Tibial nerve (tissue), 4 donors: ENCODE measurements at regions not wholly inside any gene's neighbourhood (a gene's known extent, or its start where the extent isn't known, plus 50 kb on each side); places are given as distances from the start of the nearest gene placed in this dataset.

Experiments used
- DNase-seq, 2 donors: peaks; one replicate each; pipeline ENCODE4 v3.0.0-alpha.2; 2019; ENCODE audit warnings: low spot score in 2 of 2
- H3K27ac ChIP-seq, 4 donors: fragments of 200-600 bp; sonication (generic) in 3 of 4; one replicate each; pipeline ENCODE4 v1.5.1; 2017 to 2019; ENCODE audit warnings: mild to moderate bottlenecking in 1 of 4
- H3K27me3 ChIP-seq, 2 donors: fragments of 200-600 bp; sonication (generic) in 1 of 2; one replicate each; pipeline versions ENCODE4 v1.5.1 to v1.6.0; 2017 to 2019
- H3K36me3 ChIP-seq, 3 donors: fragments of 200-600 bp; sonication (generic); one replicate each; pipeline ENCODE4 v1.5.1; 2018 to 2019
- H3K4me1 ChIP-seq, 4 donors: fragments of 200-600 bp; sonication (generic) in 3 of 4; one replicate each; pipeline ENCODE4 v1.5.1; 2017 to 2019
- H3K4me3 ChIP-seq, 4 donors: fragments of 200-600 bp; sonication (generic) in 3 of 4; one replicate each; pipeline ENCODE4 v1.5.1; 2017 to 2019; ENCODE audit warnings: mild to moderate bottlenecking in 1 of 4, moderate library complexity in 1 of 4
- H3K9me3 ChIP-seq, 4 donors: fragments of 200-600 bp; sonication (generic) in 3 of 4; one replicate each; pipeline ENCODE4 v1.5.1; 2017 to 2019
- EP300 ChIP-seq, 2 donors: sonication (generic); formaldehyde crosslinking; IDR thresholded peaks; one replicate each; pipeline ENCODE4 v1.6.1; 2017; ENCODE audit warnings: antibody characterized with exemption in 2 of 2, mild to moderate bottlenecking in 1 of 2
- POLR2A ChIP-seq, 2 donors: fragments of 450-650 bp; IDR thresholded peaks; one replicate each; pipeline ENCODE4 v1.6.1; 2017; ENCODE audit warnings: antibody characterized with exemption in 2 of 2, mild to moderate bottlenecking in 2 of 2, moderate library complexity in 2 of 2
- WGBS, 2 donors: methylation state at CpG; one replicate each; pipeline ENCODE4 v1.1.5; 2018; 5-methylcytosine and 5-hydroxymethylcytosine counted together
- TF ChIP-seq, protein P1 (sequence below), 5 experiments: fragments of 200-600 bp in 3 of 5; fragments of 450-650 bp in 2 of 5; sonication (generic) in 3 of 5; IDR thresholded peaks; one replicate each; pipeline ENCODE4 v1.5.1; 2016 to 2019; ENCODE audit warnings: antibody characterized with exemption in 5 of 5, mild to moderate bottlenecking in 3 of 5, moderate library complexity in 2 of 5

DNA sequence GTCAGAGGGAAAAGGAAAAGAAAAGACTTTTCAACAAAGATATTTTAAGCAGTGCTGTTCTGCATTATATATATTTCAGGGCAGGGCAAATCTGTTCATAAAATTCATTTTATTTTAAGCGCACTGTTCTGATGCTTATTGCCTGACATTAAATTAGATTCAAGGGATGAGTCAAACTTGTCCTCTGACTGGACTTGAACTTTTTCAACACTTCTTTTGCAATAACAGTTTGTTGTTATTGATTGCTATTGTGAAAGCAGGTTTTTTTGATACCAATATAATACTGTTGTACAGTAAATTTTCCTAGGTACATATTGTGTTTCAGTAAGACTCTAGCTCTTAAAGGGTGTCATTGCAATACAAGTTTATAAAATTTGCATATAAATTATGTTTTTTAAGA lies 481.3 kb downstream of the NAF1 start:
- no peaks in the 10 kb centered on the region for H3K36me3 ChIP-seq
- no peak overlapping the region for H3K27ac ChIP-seq
- DNase-seq = no peak
- no peak overlapping the region for H3K4me3 ChIP-seq
- H3K9me3 ChIP-seq = no peaks in the 10 kb centered on the region
- H3K4me1 ChIP-seq = no peaks in the 10 kb centered on the region
- TF ChIP-seq POLR2A (IDR thresholded peaks at IDR 0.05) (no peak), EP300 (IDR thresholded peaks at IDR 0.05) (no peak)
- TF ChIP-seq, protein P1, sequence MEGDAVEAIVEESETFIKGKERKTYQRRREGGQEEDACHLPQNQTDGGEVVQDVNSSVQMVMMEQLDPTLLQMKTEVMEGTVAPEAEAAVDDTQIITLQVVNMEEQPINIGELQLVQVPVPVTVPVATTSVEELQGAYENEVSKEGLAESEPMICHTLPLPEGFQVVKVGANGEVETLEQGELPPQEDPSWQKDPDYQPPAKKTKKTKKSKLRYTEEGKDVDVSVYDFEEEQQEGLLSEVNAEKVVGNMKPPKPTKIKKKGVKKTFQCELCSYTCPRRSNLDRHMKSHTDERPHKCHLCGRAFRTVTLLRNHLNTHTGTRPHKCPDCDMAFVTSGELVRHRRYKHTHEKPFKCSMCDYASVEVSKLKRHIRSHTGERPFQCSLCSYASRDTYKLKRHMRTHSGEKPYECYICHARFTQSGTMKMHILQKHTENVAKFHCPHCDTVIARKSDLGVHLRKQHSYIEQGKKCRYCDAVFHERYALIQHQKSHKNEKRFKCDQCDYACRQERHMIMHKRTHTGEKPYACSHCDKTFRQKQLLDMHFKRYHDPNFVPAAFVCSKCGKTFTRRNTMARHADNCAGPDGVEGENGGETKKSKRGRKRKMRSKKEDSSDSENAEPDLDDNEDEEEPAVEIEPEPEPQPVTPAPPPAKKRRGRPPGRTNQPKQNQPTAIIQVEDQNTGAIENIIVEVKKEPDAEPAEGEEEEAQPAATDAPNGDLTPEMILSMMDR (IDR thresholded peaks at IDR 0.05) = no peak
- H3K27me3 ChIP-seq = no peaks in the 10 kb centered on the region
- WGBS, 2 donors = 95 to 100% methylated on average over 1 of the region's 1 CpG

DNA sequence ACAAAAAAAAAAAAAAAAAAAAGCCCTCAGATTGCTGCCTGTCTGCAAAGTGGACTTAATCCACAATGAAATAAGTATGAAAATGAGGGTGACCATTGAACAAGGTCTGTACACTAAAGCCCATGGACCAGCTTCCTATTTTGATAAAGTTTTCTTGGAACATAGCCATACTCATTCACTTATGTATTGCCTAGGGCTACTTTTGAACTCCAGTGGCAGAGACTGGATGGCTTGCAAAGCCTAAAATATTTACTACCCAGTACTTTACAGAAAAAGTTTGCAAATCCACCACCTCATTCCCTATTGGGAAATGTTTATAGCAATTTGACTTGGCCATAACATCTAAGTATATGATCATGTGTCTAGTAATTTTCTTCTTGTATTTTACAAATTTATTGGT lies 481.7 kb downstream of the NAF1 start:
- Histone ChIP-seq H3K9me3 (no peaks in the 10 kb centered on the region), H3K4me3 (no peak overlapping the region), H3K36me3 (no peaks in the 10 kb centered on the region), H3K27me3 (no peaks in the 10 kb centered on the region), H3K27ac (no peak overlapping the region), H3K4me1 (no peaks in the 10 kb centered on the region)
- DNase-seq = no peak
- TF ChIP-seq EP300 (IDR thresholded peaks at IDR 0.05) (no peak), POLR2A (IDR thresholded peaks at IDR 0.05) (no peak)
- TF ChIP-seq, protein P1 (IDR thresholded peaks at IDR 0.05) = no peak

DNA sequence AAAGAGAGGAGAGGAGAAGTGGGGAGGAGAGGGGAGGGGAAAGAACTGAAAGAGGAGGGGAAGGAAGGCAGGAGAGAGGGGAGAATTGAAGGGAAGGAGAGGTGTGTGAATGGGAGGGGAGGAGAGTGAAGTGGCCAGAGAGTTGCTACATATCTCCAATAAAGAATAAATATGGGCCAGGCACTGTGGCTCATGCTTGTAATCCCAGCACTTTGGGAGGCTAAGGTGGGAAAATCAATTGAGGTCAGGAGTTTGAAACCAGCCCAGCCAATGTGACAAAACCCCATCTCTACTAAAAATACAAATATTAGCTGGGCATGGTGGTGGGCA lies 482.4 kb downstream of the NAF1 start:
- no peaks in the 10 kb centered on the region for H3K27me3 ChIP-seq
- H3K9me3 ChIP-seq = peaks cover 0 to 4% (median 0%) of the 10 kb centered on the region in 4 donors
- no peaks in the 10 kb centered on the region for H3K4me1 ChIP-seq
- no peak overlapping the region for H3K27ac ChIP-seq
- no peak for DNase-seq
- H3K36me3 ChIP-seq = no peaks in the 10 kb centered on the region
- no peak overlapping the region for H3K4me3 ChIP-seq
- TF ChIP-seq, protein P1 (IDR thresholded peaks at IDR 0.05) = no peak
- TF ChIP-seq EP300 (IDR thresholded peaks at IDR 0.05) (no peak), POLR2A (IDR thresholded peaks at IDR 0.05) (no peak)

DNA sequence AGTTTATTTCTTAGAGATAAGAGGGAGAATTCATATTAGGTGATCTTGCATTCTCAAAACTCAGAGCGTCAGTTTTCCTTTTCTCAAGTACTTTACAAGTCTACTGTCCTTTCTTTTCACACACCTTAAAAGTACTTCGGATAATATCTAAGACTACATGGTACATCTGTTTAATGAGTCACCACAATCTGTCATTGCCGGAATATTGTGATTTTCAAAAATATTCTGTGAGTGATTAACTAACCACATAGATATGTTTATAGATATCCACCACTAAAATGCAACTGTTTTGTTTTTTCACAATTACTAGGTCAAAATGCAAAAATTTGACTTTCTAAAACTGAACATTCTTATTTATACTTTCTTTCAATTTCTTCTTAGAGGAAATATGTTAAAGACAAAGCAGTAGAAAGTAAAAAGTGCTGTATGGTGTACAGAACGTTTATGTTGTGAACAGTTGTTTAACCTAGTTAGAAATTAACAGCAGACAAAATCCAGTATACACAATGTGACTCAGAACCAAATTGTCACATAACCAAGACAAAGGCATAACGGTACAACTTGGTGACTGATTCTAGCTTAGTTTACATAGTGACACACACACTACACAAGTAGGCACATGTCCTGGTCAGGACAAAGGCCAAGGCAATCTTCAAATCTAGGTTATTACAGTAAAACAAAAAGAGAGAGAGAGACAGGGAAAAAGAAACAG lies 482.9 kb downstream of the NAF1 start:
- TF ChIP-seq, protein P1 (IDR thresholded peaks at IDR 0.05) = no peak
- no peak for TF ChIP-seq EP300 (IDR thresholded peaks at IDR 0.05)
- TF ChIP-seq POLR2A (IDR thresholded peaks at IDR 0.05) = no peak
- no peak for DNase-seq
- Histone ChIP-seq H3K9me3 (peaks cover 0 to 9% (median 0%) of the 10 kb centered on the region in 4 donors), H3K4me1 (no peaks in the 10 kb centered on the region), H3K4me3 (no peak overlapping the region), H3K27ac (no peak overlapping the region), H3K36me3 (no peaks in the 10 kb centered on the region), H3K27me3 (no peaks in the 10 kb centered on the region)
- WGBS, 2 donors = 62 to 64% methylated on average over 5 of the region's 5 CpGs

DNA sequence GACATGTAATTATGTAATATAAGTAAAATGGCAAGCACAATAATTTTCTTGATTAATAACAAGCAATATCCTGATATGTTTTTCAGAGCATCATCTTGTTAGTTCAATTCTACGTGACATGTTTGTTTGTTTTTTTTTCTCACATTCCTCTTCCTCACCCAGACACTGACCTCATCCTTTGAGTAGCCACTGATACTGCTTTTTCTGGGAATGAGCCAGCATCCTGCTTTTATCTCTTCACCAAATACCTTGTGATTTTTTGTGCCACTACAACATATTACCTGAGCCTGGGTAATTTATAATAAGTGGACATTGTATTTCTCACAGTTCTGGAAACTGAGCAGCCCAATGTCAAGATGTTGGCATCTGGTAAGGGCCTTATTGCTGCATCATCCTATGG lies 484.0 kb downstream of the NAF1 start:
- 22 to 26% methylated on average over 1 of the region's 1 CpG for WGBS, 2 donors
- Histone ChIP-seq H3K4me1 (no peaks in the 10 kb centered on the region), H3K36me3 (no peaks in the 10 kb centered on the region), H3K27me3 (no peaks in the 10 kb centered on the region), H3K4me3 (no peak overlapping the region), H3K27ac (no peak overlapping the region), H3K9me3 (peaks cover 0 to 14% (median 0%) of the 10 kb centered on the region in 4 donors)
- TF ChIP-seq, protein P1 (IDR thresholded peaks at IDR 0.05) = no peak
- no peak for TF ChIP-seq POLR2A (IDR thresholded peaks at IDR 0.05)
- no peak for TF ChIP-seq EP300 (IDR thresholded peaks at IDR 0.05)
- no peak for DNase-seq
